ENCODE measurements at regions not wholly inside any gene's neighbourhood (a gene's known extent, or its start where the extent isn't known, plus 50 kb on each side); places are given as distances from the start of the nearest gene placed in this dataset.
A peak's percentile ranks its signal among the peaks of the same experiment; 100 is the strongest.

- Histone ChIP-seq H2AFZ (ENCODE audit: low read length) (no peak overlapping the region), H3K4me3 (ENCODE audit: low read length, poor library complexity, severe bottlenecking) (no peak overlapping the region), H3F3A (ENCODE audit: low read depth) (no peaks in the 10 kb centered on the region), H3K36me3 (ENCODE audit: insufficient read depth, low read length) (no peaks in the 10 kb centered on the region), H3K27me3 (ENCODE audit: insufficient read depth, low read length, poor library complexity, severe bottlenecking) (no peaks in the 10 kb centered on the region), H3K4me1 (ENCODE audit: insufficient read depth, low read length, poor library complexity, severe bottlenecking) (no peaks in the 10 kb centered on the region), H3K4me2 (ENCODE audit: low read depth, low read length, poor library complexity, severe bottlenecking) (no peak overlapping the region), H3K9me2 (replicated peaks; ENCODE audit: low read depth, low read length) (no peaks in the 10 kb centered on the region), H4K20me1 (ENCODE audit: insufficient read depth, low read length, poor library complexity, severe bottlenecking) (no peaks in the 10 kb centered on the region), H3K9ac (ENCODE audit: low read depth, low read length, poor library complexity, severe bottlenecking) (no peak overlapping the region), H3K79me2 (ENCODE audit: insufficient read depth, low read length) (no peaks in the 10 kb centered on the region), H3K9me3 (ENCODE audit: insufficient read depth, low read depth, low read length) (no peaks in the 10 kb centered on the region)
- no peak for TF ChIP-seq CTCF (conservative IDR thresholded peaks at IDR 0.05; ENCODE audit: low read length)
- TF ChIP-seq EZH2phosphoT487 (IDR thresholded peaks at IDR 0.05; ENCODE audit: borderline replicate concordance) = no peak
These were observed 98.7 kb downstream of the ABCC12 start for GRCh38 chr16:48057048-48057447.

- no peak overlapping the region for H3K4me3 ChIP-seq (ENCODE audit: low read length, poor library complexity, severe bottlenecking)
- H2AFZ ChIP-seq (ENCODE audit: low read length) = no peak overlapping the region
- no peaks in the 10 kb centered on the region for H3K9me3 ChIP-seq (ENCODE audit: insufficient read depth, low read depth, low read length)
- H3F3A ChIP-seq (ENCODE audit: low read depth) = no peaks in the 10 kb centered on the region
- H3K4me2 ChIP-seq (ENCODE audit: low read depth, low read length, poor library complexity, severe bottlenecking) = no peak overlapping the region
- TF ChIP-seq CTCF (conservative IDR thresholded peaks at IDR 0.05; ENCODE audit: low read length) (peak; percentile 74), EZH2phosphoT487 (IDR thresholded peaks at IDR 0.05; ENCODE audit: borderline replicate concordance) (no peak)
- no peaks in the 10 kb centered on the region for H4K20me1 ChIP-seq (ENCODE audit: insufficient read depth, low read length, poor library complexity, severe bottlenecking)
- no peaks in the 10 kb centered on the region for H3K9me2 ChIP-seq (replicated peaks; ENCODE audit: low read depth, low read length)
- H3K4me1 ChIP-seq (ENCODE audit: insufficient read depth, low read length, poor library complexity, severe bottlenecking) = no peaks in the 10 kb centered on the region
- H3K27me3 ChIP-seq (ENCODE audit: insufficient read depth, low read length, poor library complexity, severe bottlenecking) = no peaks in the 10 kb centered on the region
- no peaks in the 10 kb centered on the region for H3K36me3 ChIP-seq (ENCODE audit: insufficient read depth, low read length)
- no peak overlapping the region for H3K9ac ChIP-seq (ENCODE audit: low read depth, low read length, poor library complexity, severe bottlenecking)
- H3K79me2 ChIP-seq (ENCODE audit: insufficient read depth, low read length) = no peaks in the 10 kb centered on the region
These were observed 100.8 kb downstream of the ABCC12 start for GRCh38 chr16:48054881-48055601.

GRCh38 chr16:48053418-48053745, 102.4 kb downstream of the ABCC12 start:
- no peaks in the 10 kb centered on the region for H3K4me1 ChIP-seq (ENCODE audit: insufficient read depth, low read length, poor library complexity, severe bottlenecking)
- no peaks in the 10 kb centered on the region for H3F3A ChIP-seq (ENCODE audit: low read depth)
- TF ChIP-seq EZH2phosphoT487 (IDR thresholded peaks at IDR 0.05; ENCODE audit: borderline replicate concordance) = no peak
- no peak for TF ChIP-seq CTCF (conservative IDR thresholded peaks at IDR 0.05; ENCODE audit: low read length)
- H3K27me3 ChIP-seq (ENCODE audit: insufficient read depth, low read length, poor library complexity, severe bottlenecking) = no peaks in the 10 kb centered on the region
- no peaks in the 10 kb centered on the region for H3K79me2 ChIP-seq (ENCODE audit: insufficient read depth, low read length)
- no peaks in the 10 kb centered on the region for H4K20me1 ChIP-seq (ENCODE audit: insufficient read depth, low read length, poor library complexity, severe bottlenecking)
- H3K4me3 ChIP-seq (ENCODE audit: low read length, poor library complexity, severe bottlenecking) = no peak overlapping the region
- H2AFZ ChIP-seq (ENCODE audit: low read length) = no peak overlapping the region
- H3K9me3 ChIP-seq (ENCODE audit: insufficient read depth, low read depth, low read length) = no peaks in the 10 kb centered on the region
- H3K9me2 ChIP-seq (replicated peaks; ENCODE audit: low read depth, low read length) = no peaks in the 10 kb centered on the region
- no peak overlapping the region for H3K4me2 ChIP-seq (ENCODE audit: low read depth, low read length, poor library complexity, severe bottlenecking)
- H3K36me3 ChIP-seq (ENCODE audit: insufficient read depth, low read length) = no peaks in the 10 kb centered on the region
- H3K9ac ChIP-seq (ENCODE audit: low read depth, low read length, poor library complexity, severe bottlenecking) = no peak overlapping the region

All from Loucy (cell line).